ENCODE measurements at regions not wholly inside any gene's neighbourhood (a gene's known extent, or its start where the extent isn't known, plus 50 kb on each side); places are given as distances from the start of the nearest gene placed in this dataset.
"Not testable (repeated sequence)": the region's sequence is repeated elsewhere in the genome, so short reads cannot be mapped to it uniquely, and the experiment has no call there.

DNA sequence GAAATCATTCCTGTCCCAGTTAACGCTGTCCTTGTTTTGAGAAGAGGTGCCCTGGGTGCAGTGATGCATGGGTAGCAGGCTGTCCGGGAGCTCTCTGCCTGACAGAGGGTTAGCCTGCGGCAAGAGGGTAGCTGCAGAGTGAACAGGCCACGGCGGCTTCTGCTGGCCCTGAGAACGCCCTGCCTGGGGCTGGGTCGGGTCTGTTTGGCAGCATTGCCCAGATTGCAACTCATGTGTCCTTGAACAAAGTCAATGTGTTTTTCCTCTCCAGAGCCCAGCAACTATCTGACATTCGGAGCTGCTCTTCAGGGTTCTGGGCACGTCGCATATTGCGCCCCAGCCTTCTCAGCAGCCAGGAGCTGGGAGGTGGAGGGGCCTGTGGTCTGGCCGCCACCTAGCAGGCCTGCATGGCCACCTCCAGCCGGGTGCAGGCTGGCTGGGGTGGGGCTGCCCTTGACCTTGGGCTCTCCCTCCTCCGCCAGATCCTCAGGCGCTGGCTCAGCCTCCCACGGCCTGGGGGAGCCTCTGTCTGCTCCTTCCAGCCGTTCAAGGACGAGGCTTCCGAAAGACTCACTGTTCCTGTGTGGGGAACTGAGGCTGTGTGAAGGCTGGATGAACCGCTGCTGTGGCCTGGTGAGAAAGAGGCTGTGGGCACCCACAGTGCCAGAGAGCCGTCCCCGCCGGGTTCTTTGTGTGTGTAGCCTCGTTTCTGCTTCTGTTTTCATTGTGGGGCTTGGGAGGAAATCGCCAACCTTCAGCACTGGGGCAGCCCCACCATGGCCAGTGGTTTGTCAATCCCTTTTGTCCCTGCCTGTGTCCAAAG is 146.7 kb downstream of the NPIPB11 start:
- peaks cover 6 to 13% of the 10 kb centered on the region in 2 donors for H3K4me1 ChIP-seq
- intact Hi-C loops (cut with DNase I; ENCODE audit: low total_unique reads); H3K9me3 ChIP-seq; H3K4me3 ChIP-seq; H3K27me3 ChIP-seq; H3K36me3 ChIP-seq: not testable (repeated sequence)
- peak in 1 of 4 experiments; percentile 7 for TF ChIP-seq CTCF (IDR thresholded peaks at IDR 0.05)
- peak overlapping the region; percentile 82 to 93 for H3K27ac ChIP-seq
- peak in 1 of 2 donors; percentile 46 for DNase-seq

DNA sequence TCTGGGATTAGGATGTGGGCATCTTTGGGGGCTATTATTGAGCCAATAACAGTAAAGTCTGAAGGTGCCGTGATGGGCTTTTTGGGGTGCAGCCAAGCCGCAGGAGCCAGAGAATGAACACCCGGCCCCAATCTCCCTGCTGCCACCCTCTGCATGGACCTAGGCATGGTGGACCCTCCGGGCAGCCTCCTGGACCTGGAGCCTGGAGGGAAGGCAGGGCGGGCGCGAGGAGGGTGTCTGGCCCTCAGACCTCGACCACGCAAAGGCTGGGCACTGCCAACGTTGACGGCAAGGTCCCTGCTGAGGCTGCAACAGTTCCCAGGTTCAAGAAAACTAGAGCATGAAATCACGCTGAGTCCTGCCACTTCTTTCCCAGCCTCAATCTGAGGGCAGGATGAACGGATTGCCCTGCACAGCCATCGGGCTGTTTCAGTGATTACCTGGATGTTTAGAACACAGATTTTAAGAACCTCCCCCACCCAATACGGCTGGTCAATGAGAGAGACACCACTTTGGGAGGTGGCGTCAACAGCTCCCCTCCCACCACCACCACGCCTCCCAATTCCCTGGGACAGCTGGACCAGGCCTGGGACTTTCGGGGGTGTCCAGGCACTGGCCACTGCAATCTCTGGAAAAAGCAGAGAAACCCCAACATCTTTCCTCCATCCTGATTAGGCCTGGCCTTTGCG is 147.4 kb downstream of the NPIPB11 start:
- H3K9me3 ChIP-seq; DNase-seq; intact Hi-C loops (cut with DNase I; ENCODE audit: low total_unique reads); H3K36me3 ChIP-seq; H3K4me1 ChIP-seq; H3K4me3 ChIP-seq; H3K27me3 ChIP-seq: not testable (repeated sequence)
- H3K27ac ChIP-seq, result peak overlapping the region; percentile 82 to 93

DNA sequence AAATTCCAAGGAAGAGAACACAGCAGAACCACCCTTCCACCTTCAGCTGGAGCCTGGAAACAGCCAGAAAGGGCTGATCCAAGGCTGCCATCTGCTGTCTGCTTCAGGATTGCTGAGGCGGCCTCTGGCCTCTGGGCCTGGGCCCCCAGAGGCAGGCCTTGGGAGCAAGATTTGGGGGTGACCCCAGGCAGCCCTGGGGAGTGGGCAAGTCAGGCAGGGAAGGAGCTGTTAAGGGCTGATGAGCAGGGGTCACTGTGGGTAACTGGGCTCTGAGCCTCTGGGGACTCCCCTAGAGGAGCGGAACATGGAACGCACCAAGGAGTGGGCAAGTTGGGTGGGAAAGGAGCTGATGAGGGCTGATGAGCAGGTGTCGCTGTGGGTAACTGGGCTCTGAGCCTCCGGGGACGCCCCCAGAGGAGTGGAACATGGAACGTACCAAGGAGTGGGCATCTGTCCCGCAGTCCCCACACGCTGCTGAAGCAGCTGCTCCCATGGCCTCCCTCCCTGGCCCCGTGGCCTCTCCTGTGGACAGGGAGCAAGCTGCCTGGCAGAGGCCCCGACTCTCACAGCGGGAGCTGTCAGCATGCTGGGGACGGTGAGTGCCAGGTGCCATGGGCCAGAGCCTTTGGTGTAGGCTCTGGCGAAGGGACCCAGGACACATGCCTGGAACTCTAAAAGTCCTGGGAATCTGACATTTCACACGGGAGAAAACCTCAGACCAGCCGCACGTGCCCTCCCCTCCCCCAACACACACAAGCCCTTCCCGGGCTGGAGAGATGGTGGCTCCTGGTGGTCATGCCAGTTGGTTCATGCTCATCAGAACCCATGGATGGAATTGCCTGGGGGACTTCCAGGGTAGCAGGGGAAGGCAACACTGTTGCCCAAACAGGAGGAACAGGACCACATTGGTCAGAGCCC is 148.8 kb downstream of the NPIPB11 start:
- intact Hi-C loops (cut with DNase I; ENCODE audit: low total_unique reads); H3K4me3 ChIP-seq; H3K36me3 ChIP-seq; H3K27me3 ChIP-seq; H3K4me1 ChIP-seq; H3K9me3 ChIP-seq; DNase-seq: not testable (repeated sequence)
- peak; percentile 20 to 45 (median 38) for TF ChIP-seq CTCF (IDR thresholded peaks at IDR 0.05)
- H3K27ac ChIP-seq, result peak overlapping the region; percentile 44 to 45

DNA sequence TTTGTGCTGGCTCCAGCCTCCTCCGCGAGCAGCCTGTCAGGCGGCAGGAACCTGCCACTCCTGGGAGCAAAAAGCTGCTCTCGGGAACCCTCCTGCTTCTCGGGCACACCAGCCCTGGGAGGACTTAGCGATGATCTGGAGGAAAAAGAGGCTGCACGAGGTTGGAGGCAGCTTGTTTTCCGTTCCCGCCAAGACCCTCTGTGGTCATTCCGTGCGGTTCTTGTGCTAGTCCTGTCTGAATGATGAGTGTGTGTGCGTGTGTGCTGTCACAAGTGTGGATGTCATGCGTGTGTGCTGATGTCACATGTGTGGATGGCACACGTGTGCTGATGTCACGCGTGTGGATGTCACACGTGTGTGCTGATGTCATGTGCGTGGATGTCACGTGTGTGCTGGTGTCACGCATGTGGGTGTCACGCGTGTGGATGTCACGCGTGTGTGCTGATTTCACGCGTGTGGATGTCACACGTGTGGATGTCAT is 150.0 kb downstream of the NPIPB11 start:
- Histone ChIP-seq H3K4me1 (peaks cover 0 to 5% of the 10 kb centered on the region in 2 donors), H3K4me3 (no peak overlapping the region), H3K27ac (peak overlapping the region in 1 of 2 donors; percentile 68), H3K9me3 (no peaks in the 10 kb centered on the region), H3K36me3 (no peaks in the 10 kb centered on the region), H3K27me3 (no peaks in the 10 kb centered on the region)
- intact Hi-C loops (cut with DNase I; ENCODE audit: low total_unique reads), result no loop called here
- DNase-seq, result no peak
- TF ChIP-seq CTCF (IDR thresholded peaks at IDR 0.05) (no peak), POLR2A (IDR thresholded peaks at IDR 0.05) (no peak)

DNA sequence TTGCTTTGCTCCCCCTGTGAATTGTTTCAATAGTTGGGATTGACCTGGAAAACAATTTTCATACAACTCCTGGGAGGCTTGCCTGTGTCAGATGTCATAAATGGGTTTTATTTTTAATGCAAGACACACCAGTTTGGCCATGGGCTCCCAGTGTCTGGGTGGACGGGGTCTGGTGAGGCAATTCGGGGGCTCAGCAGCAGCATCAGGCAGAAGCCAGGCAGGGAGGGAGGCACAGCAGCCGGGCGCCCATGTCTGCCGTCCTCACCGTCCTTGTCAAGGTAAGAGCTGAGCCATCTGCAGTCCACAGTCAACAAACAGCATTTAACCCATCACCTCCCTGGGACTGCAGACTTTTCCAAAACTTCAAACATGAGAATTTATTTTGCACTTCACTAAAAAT is 150.6 kb downstream of the NPIPB11 start:
- H3K27me3 ChIP-seq; intact Hi-C loops (cut with DNase I; ENCODE audit: low total_unique reads); DNase-seq; H3K4me3 ChIP-seq; H3K4me1 ChIP-seq; H3K36me3 ChIP-seq; H3K9me3 ChIP-seq: not testable (repeated sequence)
- H3K27ac ChIP-seq, result peak overlapping the region; percentile 62 to 68

- H3K27ac ChIP-seq, result peak overlapping the region; percentile 68 to 74
- H3K4me1 ChIP-seq; H3K4me3 ChIP-seq; intact Hi-C loops (cut with DNase I; ENCODE audit: low total_unique reads); DNase-seq; H3K27me3 ChIP-seq; H3K9me3 ChIP-seq; H3K36me3 ChIP-seq: not testable (repeated sequence)
Measured at GRCh38 chr16:29255496-29255796, 151.1 kb downstream of the NPIPB11 start.

All from uterus (tissue), 3 donors.